ENCODE measurements at regions not wholly inside any gene's neighbourhood (a gene's known extent, or its start where the extent isn't known, plus 50 kb on each side); places are given as distances from the start of the nearest gene placed in this dataset.

DNA sequence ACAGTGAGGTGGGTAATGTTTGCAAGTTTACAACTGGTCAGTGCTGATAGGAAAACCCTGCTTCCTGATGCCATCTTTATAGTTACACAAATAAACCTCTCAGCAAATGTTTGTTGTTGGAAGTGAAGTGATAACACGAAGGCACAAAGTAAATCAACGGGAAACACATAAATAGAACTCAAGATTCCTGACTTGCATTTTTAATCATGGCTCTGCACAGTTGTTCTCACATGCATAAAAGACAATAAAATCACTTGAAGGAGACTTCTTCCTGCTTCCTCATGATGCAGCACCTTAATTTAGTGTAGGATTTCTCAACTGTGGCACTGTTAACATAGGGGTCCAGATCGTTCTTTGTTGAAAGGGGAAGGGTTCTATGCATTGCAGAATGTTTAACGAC lies 907.7 kb downstream of the RAB28 start:
- TF ChIP-seq POLR2A (IDR thresholded peaks at IDR 0.05): no peak
- TF ChIP-seq, protein P1, sequence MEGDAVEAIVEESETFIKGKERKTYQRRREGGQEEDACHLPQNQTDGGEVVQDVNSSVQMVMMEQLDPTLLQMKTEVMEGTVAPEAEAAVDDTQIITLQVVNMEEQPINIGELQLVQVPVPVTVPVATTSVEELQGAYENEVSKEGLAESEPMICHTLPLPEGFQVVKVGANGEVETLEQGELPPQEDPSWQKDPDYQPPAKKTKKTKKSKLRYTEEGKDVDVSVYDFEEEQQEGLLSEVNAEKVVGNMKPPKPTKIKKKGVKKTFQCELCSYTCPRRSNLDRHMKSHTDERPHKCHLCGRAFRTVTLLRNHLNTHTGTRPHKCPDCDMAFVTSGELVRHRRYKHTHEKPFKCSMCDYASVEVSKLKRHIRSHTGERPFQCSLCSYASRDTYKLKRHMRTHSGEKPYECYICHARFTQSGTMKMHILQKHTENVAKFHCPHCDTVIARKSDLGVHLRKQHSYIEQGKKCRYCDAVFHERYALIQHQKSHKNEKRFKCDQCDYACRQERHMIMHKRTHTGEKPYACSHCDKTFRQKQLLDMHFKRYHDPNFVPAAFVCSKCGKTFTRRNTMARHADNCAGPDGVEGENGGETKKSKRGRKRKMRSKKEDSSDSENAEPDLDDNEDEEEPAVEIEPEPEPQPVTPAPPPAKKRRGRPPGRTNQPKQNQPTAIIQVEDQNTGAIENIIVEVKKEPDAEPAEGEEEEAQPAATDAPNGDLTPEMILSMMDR (IDR thresholded peaks at IDR 0.05 in 4 of 5, conservative IDR thresholded peaks at IDR 0.05 in 1 of 5): no peak
